Type B pancreatic cell (in vitro differentiated cells): ENCODE measurements at regions not wholly inside any gene's neighbourhood (a gene's known extent, or its start where the extent isn't known, plus 50 kb on each side); places are given as distances from the start of the nearest gene placed in this dataset.

Experiments used
- DNase-seq: peaks from one replicate; pipeline ENCODE4 v3.0.0; 2021; ENCODE audit warnings: mixed read lengths; ENCODE audit not compliant: unreplicated experiment; ENCODE audit errors: extremely low spot score
- H3K27ac Mint-ChIP-seq: 2 replicates; pipeline ENCODE4 v1.8.0; 2021; ENCODE audit warnings: mild to moderate bottlenecking, mixed read lengths
- H3K27me3 Mint-ChIP-seq: 2 replicates; pipeline ENCODE4 v1.8.0; 2021; ENCODE audit warnings: mixed read lengths
- H3K36me3 Mint-ChIP-seq: 2 replicates; pipeline ENCODE4 v1.8.0; 2021; ENCODE audit warnings: mixed read lengths
- H3K4me1 Mint-ChIP-seq: one replicate; pipeline ENCODE4 v1.8.0; 2021; ENCODE audit warnings: mixed read lengths; ENCODE audit not compliant: unreplicated experiment
- H3K4me3 Mint-ChIP-seq: 2 replicates; pipeline ENCODE4 v1.8.0; 2021; ENCODE audit warnings: mild to moderate bottlenecking, mixed read lengths
- H3K9me3 Mint-ChIP-seq: 2 replicates; pipeline ENCODE4 v1.8.0; 2021; ENCODE audit warnings: mixed read lengths
- CTCF ChIP-seq: fragments of 200-600 bp; sonication (generic); conservative IDR thresholded peaks from 2 replicates; pipeline ENCODE4 v1.5.0; 2021; ENCODE audit warnings: antibody characterized with exemption, mild to moderate bottlenecking

- no peak for DNase-seq
- no peak overlapping the region for H3K27ac Mint-ChIP-seq
- no peaks in the 10 kb centered on the region for H3K36me3 Mint-ChIP-seq
- peaks cover 36% of the 10 kb centered on the region for H3K4me1 Mint-ChIP-seq
- H3K27me3 Mint-ChIP-seq, result no peaks in the 10 kb centered on the region
- no peak for TF ChIP-seq CTCF
- H3K4me3 Mint-ChIP-seq, result no peak overlapping the region
- H3K9me3 Mint-ChIP-seq, result no peaks in the 10 kb centered on the region
These were observed 50.2 kb upstream of the SPRY1 start for GRCh38 chr4:123346330-123346940.
